GM10248 (cell line): ENCODE measurements at regions not wholly inside any gene's neighbourhood (a gene's known extent, or its start where the extent isn't known, plus 50 kb on each side); places are given as distances from the start of the nearest gene placed in this dataset.

Experiments used
- CTCF ChIA-PET: fragments of 300-600 bp; sonication (Branson Sonifier 250); formaldehyde crosslinking; extraction: SDS; loops from one replicate; lab custom pipeline; 2021; ENCODE audit warnings: antibody characterized with exemption; lab: Yijun Ruan, JAX
- POLR2A ChIA-PET: fragments of 350-650 bp; sonication (Branson Sonifier 250); formaldehyde crosslinking; extraction: SDS; loops from one replicate; lab custom pipeline; 2020; ENCODE audit warnings: antibody characterized with exemption; lab: Yijun Ruan, JAX
- DNase-seq: peaks from one replicate; pipeline ENCODE4 v3.0.0; 2012; ENCODE audit errors: extremely low spot score
- TF ChIP-seq, protein P1 (sequence below): IDR thresholded peaks from 2 replicates; pipeline ENCODE4 v1.5.1; 2012; ENCODE audit warnings: mild to moderate bottlenecking, low read depth; ENCODE audit errors: extremely low read depth, missing control alignments, control extremely low read depth

GRCh38 chr10:36373424-36374096 lies 731.5 kb upstream of the FZD8 start:
- ChIA-PET POLR2A (no interaction called here), CTCF (interaction anchor here (1.1 to 1.5 kb wide), 2 partner anchors 9 to 14 kb away, joined by 3 read pairs; no protein-coding TSS in a partner anchor)
- TF ChIP-seq, protein P1, sequence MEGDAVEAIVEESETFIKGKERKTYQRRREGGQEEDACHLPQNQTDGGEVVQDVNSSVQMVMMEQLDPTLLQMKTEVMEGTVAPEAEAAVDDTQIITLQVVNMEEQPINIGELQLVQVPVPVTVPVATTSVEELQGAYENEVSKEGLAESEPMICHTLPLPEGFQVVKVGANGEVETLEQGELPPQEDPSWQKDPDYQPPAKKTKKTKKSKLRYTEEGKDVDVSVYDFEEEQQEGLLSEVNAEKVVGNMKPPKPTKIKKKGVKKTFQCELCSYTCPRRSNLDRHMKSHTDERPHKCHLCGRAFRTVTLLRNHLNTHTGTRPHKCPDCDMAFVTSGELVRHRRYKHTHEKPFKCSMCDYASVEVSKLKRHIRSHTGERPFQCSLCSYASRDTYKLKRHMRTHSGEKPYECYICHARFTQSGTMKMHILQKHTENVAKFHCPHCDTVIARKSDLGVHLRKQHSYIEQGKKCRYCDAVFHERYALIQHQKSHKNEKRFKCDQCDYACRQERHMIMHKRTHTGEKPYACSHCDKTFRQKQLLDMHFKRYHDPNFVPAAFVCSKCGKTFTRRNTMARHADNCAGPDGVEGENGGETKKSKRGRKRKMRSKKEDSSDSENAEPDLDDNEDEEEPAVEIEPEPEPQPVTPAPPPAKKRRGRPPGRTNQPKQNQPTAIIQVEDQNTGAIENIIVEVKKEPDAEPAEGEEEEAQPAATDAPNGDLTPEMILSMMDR, result no peak
- no peak for DNase-seq

DNA sequence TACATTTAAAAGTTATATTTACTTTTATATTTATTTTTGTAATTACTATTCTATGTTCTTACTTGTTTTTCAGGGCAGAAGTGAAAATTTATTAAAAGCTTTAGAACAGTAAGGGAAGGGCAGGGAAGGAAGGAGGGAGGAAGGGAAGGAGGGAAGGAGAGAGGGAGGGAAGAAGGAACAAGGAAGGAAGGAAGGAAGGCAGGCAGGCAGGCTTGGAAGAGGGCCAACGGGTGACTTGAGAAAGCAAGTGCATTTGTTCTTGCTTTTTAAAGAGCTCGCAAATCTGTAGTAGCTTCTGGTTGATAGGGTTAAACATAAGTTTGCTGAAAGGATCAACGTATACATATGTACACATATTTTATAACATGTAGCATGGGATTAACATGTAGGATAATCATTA lies 725.3 kb upstream of the FZD8 start:
- no peak for DNase-seq
- TF ChIP-seq, protein P1, result no peak
- ChIA-PET CTCF (interaction anchor here (1.1 kb wide), 1 partner anchor 13 kb away, joined by 3 read pairs; no protein-coding TSS in a partner anchor), POLR2A (no interaction called here)

DNA sequence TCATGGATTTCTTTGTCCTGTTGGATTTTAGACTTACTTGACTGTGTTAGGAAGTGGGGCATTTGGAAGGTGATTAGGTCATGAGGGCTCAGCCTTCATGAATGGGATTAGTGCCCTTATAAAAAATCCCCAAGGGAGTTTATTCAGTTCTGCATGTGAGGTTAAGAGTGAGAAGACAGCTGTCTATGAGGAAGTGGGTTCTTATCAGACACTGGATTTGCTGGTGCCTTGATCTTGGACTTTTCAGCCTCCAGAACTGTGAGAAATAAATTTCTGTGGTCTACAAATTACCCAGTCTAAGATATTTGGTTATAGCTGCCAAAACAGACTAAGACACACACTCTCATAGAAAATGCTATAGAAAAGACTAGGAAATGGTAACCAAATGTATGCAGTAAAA lies 724.7 kb upstream of the FZD8 start:
- TF ChIP-seq, protein P1, result no peak
- no peak for DNase-seq
- POLR2A ChIA-PET, result no interaction called here
- CTCF ChIA-PET, result interaction anchor here (1.1 kb wide), 1 partner anchor 13 kb away, joined by 3 read pairs; no protein-coding TSS in a partner anchor

DNA sequence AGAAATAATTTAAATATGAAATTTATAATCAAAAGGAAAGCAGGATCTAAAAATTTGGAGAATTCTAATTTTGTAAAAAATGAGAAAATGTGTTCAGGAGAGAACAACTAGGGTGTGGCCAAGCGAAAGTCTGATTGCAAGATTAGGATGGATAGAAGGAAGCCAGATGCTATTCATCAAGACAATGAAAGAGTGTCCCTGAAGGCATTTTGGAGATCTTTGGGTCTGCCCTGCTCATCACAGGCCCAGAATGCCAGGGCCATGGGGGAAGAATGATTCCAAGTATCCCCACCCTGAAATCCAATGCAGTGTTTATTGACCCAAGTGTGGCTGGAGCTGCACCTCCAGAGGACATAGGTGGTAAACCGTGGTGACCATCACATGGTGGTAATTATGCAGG lies 724.0 kb upstream of the FZD8 start:
- POLR2A ChIA-PET, result no interaction called here
- CTCF ChIA-PET, result no interaction called here
- TF ChIP-seq, protein P1, result no peak
- no peak for DNase-seq

- CTCF ChIA-PET, result no interaction called here
- no peak for DNase-seq
- TF ChIP-seq, protein P1, result no peak
- POLR2A ChIA-PET, result no interaction called here
These were observed 720.2 kb upstream of the FZD8 start for GRCh38 chr10:36362257-36362656.

DNA sequence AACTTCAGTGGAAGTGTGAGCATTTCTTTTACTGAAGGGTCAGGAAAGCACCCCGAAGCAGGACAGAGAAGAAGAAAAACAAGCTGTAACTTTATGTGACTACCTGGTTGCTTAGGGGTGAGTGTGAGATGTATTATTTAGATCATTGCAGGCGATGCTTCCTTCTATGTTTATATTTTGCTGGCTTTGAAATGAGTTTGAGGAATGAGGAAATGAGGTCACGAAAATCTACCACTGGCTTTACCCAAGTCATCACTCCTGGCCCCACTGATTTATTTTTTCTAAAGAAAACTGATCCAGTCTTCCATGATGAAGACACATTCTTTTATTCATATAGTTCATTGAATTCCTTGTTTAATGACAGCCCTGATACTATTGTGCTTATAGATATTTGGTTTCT lies 716.6 kb upstream of the FZD8 start:
- CTCF ChIA-PET, result no interaction called here
- POLR2A ChIA-PET, result no interaction called here
- TF ChIP-seq, protein P1, result no peak

More for the DNA sequence above, 716.6 kb upstream of the FZD8 start:
- no peak for DNase-seq
